A549 (cell line): ENCODE measurements at regions not wholly inside any gene's neighbourhood (a gene's known extent, or its start where the extent isn't known, plus 50 kb on each side); places are given as distances from the start of the nearest gene placed in this dataset.

Experiments used
- ATAC-seq, 2 experiments: fragments of 200-7000 bp in 1 of 2; fragments of >200 bp in 1 of 2; cut with Nextera tagmentation in 1 of 2; cut with Tn5 transposase in 1 of 2; 3 replicates each; pipeline versions ENCODE4 v1.8.0 to v1.9.1; 2018 to 2020; ENCODE audit warnings: mild to moderate bottlenecking in 1 of 2, moderate library complexity in 1 of 2
- CTCF ChIA-PET: fragments of 300-600 bp; sonication (Branson Sonifier 250); formaldehyde crosslinking; extraction: SDS; loops from one replicate; lab custom pipeline; 2021; ENCODE audit warnings: antibody characterized with exemption, inconsistent platforms; lab: Yijun Ruan, JAX
- POLR2A ChIA-PET: fragments of 350-600 bp; formaldehyde crosslinking; extraction: SDS; loops from one replicate; lab custom pipeline; 2021; ENCODE audit warnings: antibody characterized with exemption, inconsistent platforms; lab: Yijun Ruan, JAX
- DNase-seq, 2 experiments: peaks; one replicate each; pipeline versions ENCODE4 v3.0.0 to v3.0.0-alpha.2; 2011 to 2016; ENCODE audit warnings: low read depth in 1 of 2, low spot score in 1 of 2
- FAIRE-seq: peaks from 2 replicates; lab custom pipeline; 2011; peaks lifted over from hg19 to GRCh38; lab: Jason Lieb, UNC
- H3K27ac ChIP-seq, 2 experiments: fragments of >200 bp; sonication (Bioruptor Twin); formaldehyde crosslinking; 3 replicates each; pipeline ENCODE4 v1.5.1; 2016 to 2017
- H3K4me1 ChIP-seq: fragments of >200 bp; sonication (Bioruptor Twin); formaldehyde crosslinking; 3 replicates; pipeline ENCODE4 v1.6.1; 2016
- H3K4me2 ChIP-seq: fragments of >200 bp; sonication (Bioruptor Twin); formaldehyde crosslinking; 3 replicates; pipeline ENCODE4 v1.6.1; 2016
- H3K4me3 ChIP-seq: fragments of >200 bp; sonication (Bioruptor Twin); formaldehyde crosslinking; 3 replicates; pipeline ENCODE4 v1.5.1; 2016
- H3K9me3 ChIP-seq: fragments of >200 bp; sonication (Bioruptor Twin); formaldehyde crosslinking; 3 replicates; pipeline ENCODE4 v1.6.1; 2016
- BHLHE40 ChIP-seq: IDR thresholded peaks from 2 replicates; pipeline ENCODE4 v1.6.1; 2012; ENCODE audit warnings: low read depth, low read length, inconsistent platforms
- CBX8 ChIP-seq: fragments of 200-600 bp; sonication (generic); IDR thresholded peaks from 2 replicates; pipeline ENCODE4 v1.6.1; 2016
- CHD4 ChIP-seq: fragments of 200-600 bp; sonication (generic); IDR thresholded peaks from 2 replicates; pipeline ENCODE4 v1.6.1; 2016; ENCODE audit warnings: antibody characterized with exemption, mild to moderate bottlenecking, borderline replicate concordance
- ESRRA ChIP-seq: fragments of 150-350 bp; IDR thresholded peaks from 2 replicates; pipeline ENCODE4 v1.6.1; 2014; ENCODE audit warnings: mild to moderate bottlenecking, low read length, borderline replicate concordance
- FOSL2 ChIP-seq, 2 experiments: fragments of 450-650 bp in 1 of 2; fragments of >200 bp in 1 of 2; sonication (Bioruptor Twin) in 1 of 2; formaldehyde crosslinking; IDR thresholded peaks; 2 replicates each; pipeline versions ENCODE4 v1.5.0 to v1.6.1; 2016 to 2020; ENCODE audit warnings: mild to moderate bottlenecking in 1 of 2, moderate library complexity in 1 of 2
- FOXS1 ChIP-seq: fragments of 250-450 bp; sonication (Bioruptor Pico); IDR thresholded peaks from 2 replicates; pipeline ENCODE4 v1.5.0; 2020; ENCODE audit warnings: mild to moderate bottlenecking, moderate library complexity
- HEYL ChIP-seq: fragments of 250-450 bp; sonication (Bioruptor Pico); IDR thresholded peaks from 2 replicates; pipeline ENCODE4 v1.8.0; 2021; ENCODE audit warnings: mild to moderate bottlenecking, moderate library complexity
- HOXA7 ChIP-seq: fragments of 250-450 bp; sonication (Bioruptor Pico); IDR thresholded peaks from 2 replicates; pipeline ENCODE4 v1.5.0; 2020; ENCODE audit warnings: mild to moderate bottlenecking, moderate library complexity
- HOXB13 ChIP-seq: fragments of 250-450 bp; sonication (Bioruptor Pico); IDR thresholded peaks from 2 replicates; pipeline ENCODE4 v1.5.0; 2020; ENCODE audit warnings: low read depth, mild to moderate bottlenecking, moderate library complexity
- MAFK ChIP-seq: fragments of 450-650 bp; IDR thresholded peaks from 2 replicates; pipeline ENCODE4 v1.6.1; 2014; ENCODE audit not compliant: partially characterized antibody
- MAZ ChIP-seq: fragments of 150-350 bp; IDR thresholded peaks from 2 replicates; pipeline ENCODE4 v1.6.1; 2014; ENCODE audit warnings: antibody characterized with exemption, low read depth, low read length, borderline replicate concordance
- MYC ChIP-seq: IDR thresholded peaks from 2 replicates; pipeline ENCODE4 v1.6.1; 2012; ENCODE audit warnings: mild to moderate bottlenecking, inconsistent platforms, low read length, improper control_type of control experiment, borderline replicate concordance
- NFE2L2 ChIP-seq: fragments of 150-350 bp; conservative IDR thresholded peaks from 2 replicates; pipeline ENCODE4 v1.6.1; 2014; ENCODE audit warnings: low read length
- PHF8 ChIP-seq: fragments of 200-600 bp; sonication (generic); IDR thresholded peaks from 2 replicates; pipeline ENCODE4 v1.6.1; 2016; ENCODE audit warnings: low read depth, mild to moderate bottlenecking, antibody characterized with exemption, moderate library complexity, borderline replicate concordance
- RARB ChIP-seq: fragments of 250-450 bp; sonication (Bioruptor Pico); IDR thresholded peaks from 2 replicates; pipeline ENCODE4 v1.8.0; 2021; ENCODE audit warnings: mild to moderate bottlenecking, moderate library complexity
- RCOR1 ChIP-seq: fragments of 150-350 bp; IDR thresholded peaks from 2 replicates; pipeline ENCODE4 v1.6.1; 2014; ENCODE audit warnings: antibody characterized with exemption, low read length, low read depth
- RNF2 ChIP-seq: fragments of 200-600 bp; sonication (generic); IDR thresholded peaks from 2 replicates; pipeline ENCODE4 v1.6.1; 2016; ENCODE audit warnings: low read depth, mild to moderate bottlenecking, antibody characterized with exemption, moderate library complexity, borderline replicate concordance
- SREBF2 ChIP-seq: fragments of 450-650 bp; IDR thresholded peaks from 2 replicates; pipeline ENCODE4 v1.6.1; 2014; ENCODE audit warnings: mild to moderate bottlenecking, moderate library complexity
- ZFP36 ChIP-seq: fragments of 450-650 bp; IDR thresholded peaks from 2 replicates; pipeline ENCODE4 v1.6.1; 2014; ENCODE audit warnings: borderline replicate concordance; ENCODE audit not compliant: partially characterized antibody
- WGBS: methylation state at CpG from one replicate; pipeline ENCODE4 v1.1.6; 2017; ENCODE audit errors: missing lambda C conversion rate; 5-methylcytosine and 5-hydroxymethylcytosine counted together
- TF ChIP-seq, protein P1 (sequence below): fragments of 250-450 bp; sonication (Bioruptor Pico); IDR thresholded peaks from 2 replicates; pipeline ENCODE4 v1.5.0; 2021; ENCODE audit warnings: mild to moderate bottlenecking, moderate library complexity, borderline replicate concordance
- TF ChIP-seq, protein P2 (sequence below): IDR thresholded peaks from 2 replicates; pipeline ENCODE4 v1.6.1; 2012
- TF ChIP-seq, protein P3 (sequence below): fragments of 200-600 bp; sonication (generic); IDR thresholded peaks from 2 replicates; pipeline ENCODE4 v1.6.1; 2016; ENCODE audit warnings: antibody characterized with exemption, mild to moderate bottlenecking, moderate library complexity
- TF ChIP-seq, protein P4 (sequence below): IDR thresholded peaks from 2 replicates; pipeline ENCODE4 v1.6.1; 2012
- TF ChIP-seq, protein P5 (sequence below): fragments of >200 bp; sonication (Bioruptor Twin); formaldehyde crosslinking; IDR thresholded peaks from 2 replicates; pipeline ENCODE4 v1.6.1; 2016

DNA sequence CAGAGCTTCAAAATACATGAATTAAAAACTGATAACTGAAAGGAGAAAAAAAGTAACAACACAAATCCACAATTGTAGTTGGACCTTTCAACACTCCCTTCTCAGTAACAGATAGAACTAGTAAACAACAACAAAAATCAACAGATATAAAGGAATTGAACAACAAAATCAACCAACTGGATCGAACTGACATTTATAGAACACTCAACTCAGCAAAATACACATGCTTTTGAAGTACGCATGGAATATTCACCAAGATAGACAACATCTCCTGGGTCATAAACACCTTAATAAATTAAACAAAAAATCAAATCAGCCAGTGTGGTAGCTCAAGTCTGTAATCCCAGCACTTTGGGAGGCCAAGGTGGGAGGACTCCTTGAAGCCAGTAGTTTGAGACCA is 63.3 kb downstream of the ILRUN start:
- Histone ChIP-seq H3K27ac (no peak overlapping the region), H3K4me2 (no peak overlapping the region), H3K9me3 (no peaks in the 10 kb centered on the region), H3K4me3 (no peak overlapping the region), H3K4me1 (peaks cover 31% of the 10 kb centered on the region)
- ATAC-seq (no peak), DNase-seq (no peak), FAIRE-seq (no peak)
- POLR2A ChIA-PET = no interaction called here
- WGBS = 91% methylated on average over 2 of the region's 2 CpGs
- CTCF ChIA-PET = no interaction called here
- TF ChIP-seq CBX8 (no peak), NFE2L2 (no peak), MAFK (no peak), ESRRA (no peak), SREBF2 (no peak), RCOR1 (no peak), HEYL (CRISPR knock-in tag) (no peak), MYC (no peak), BHLHE40 (no peak), HOXA7 (CRISPR knock-in tag) (no peak), FOXS1 (CRISPR knock-in tag) (no peak)
- TF ChIP-seq, protein P1, sequence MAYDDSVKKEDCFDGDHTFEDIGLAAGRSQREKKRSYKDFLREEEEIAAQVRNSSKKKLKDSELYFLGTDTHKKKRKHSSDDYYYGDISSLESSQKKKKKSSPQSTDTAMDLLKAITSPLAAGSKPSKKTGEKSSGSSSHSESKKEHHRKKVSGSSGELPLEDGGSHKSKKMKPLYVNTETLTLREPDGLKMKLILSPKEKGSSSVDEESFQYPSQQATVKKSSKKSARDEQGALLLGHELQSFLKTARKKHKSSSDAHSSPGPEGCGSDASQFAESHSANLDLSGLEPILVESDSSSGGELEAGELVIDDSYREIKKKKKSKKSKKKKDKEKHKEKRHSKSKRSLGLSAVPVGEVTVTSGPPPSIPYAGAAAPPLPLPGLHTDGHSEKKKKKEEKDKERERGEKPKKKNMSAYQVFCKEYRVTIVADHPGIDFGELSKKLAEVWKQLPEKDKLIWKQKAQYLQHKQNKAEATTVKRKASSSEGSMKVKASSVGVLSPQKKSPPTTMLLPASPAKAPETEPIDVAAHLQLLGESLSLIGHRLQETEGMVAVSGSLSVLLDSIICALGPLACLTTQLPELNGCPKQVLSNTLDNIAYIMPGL = no peak

DNA sequence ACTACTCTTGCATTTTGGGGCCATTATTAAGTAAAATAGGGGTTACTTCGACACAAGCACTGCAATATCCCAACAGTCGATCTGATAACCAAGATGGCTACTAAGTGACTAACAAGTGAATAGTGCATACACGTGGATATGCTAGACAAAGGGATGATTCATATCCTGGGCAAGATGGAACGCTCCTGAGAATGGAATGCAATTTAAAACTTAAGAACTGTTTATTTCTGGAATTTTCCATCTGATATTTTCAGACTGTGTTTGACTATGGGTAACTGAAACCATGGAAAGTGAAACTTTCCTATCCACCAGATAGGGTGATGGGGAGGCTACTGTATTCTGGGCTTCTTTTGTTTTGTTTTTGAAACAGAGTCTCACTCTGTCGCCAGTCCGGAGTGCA is 66.5 kb downstream of the ILRUN start:
- no peak overlapping the region for H3K4me3 ChIP-seq
- FAIRE-seq = no peak
- POLR2A ChIA-PET = no interaction called here
- peaks cover 27% of the 10 kb centered on the region for H3K4me1 ChIP-seq
- CTCF ChIA-PET = no interaction called here
- peak overlapping the region; percentile 35 to 72; a peak in 5 of 6 replicates for H3K27ac ChIP-seq
- TF ChIP-seq, protein P2, sequence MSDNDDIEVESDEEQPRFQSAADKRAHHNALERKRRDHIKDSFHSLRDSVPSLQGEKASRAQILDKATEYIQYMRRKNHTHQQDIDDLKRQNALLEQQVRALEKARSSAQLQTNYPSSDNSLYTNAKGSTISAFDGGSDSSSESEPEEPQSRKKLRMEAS = peak; percentile 62
- TF ChIP-seq, protein P3, sequence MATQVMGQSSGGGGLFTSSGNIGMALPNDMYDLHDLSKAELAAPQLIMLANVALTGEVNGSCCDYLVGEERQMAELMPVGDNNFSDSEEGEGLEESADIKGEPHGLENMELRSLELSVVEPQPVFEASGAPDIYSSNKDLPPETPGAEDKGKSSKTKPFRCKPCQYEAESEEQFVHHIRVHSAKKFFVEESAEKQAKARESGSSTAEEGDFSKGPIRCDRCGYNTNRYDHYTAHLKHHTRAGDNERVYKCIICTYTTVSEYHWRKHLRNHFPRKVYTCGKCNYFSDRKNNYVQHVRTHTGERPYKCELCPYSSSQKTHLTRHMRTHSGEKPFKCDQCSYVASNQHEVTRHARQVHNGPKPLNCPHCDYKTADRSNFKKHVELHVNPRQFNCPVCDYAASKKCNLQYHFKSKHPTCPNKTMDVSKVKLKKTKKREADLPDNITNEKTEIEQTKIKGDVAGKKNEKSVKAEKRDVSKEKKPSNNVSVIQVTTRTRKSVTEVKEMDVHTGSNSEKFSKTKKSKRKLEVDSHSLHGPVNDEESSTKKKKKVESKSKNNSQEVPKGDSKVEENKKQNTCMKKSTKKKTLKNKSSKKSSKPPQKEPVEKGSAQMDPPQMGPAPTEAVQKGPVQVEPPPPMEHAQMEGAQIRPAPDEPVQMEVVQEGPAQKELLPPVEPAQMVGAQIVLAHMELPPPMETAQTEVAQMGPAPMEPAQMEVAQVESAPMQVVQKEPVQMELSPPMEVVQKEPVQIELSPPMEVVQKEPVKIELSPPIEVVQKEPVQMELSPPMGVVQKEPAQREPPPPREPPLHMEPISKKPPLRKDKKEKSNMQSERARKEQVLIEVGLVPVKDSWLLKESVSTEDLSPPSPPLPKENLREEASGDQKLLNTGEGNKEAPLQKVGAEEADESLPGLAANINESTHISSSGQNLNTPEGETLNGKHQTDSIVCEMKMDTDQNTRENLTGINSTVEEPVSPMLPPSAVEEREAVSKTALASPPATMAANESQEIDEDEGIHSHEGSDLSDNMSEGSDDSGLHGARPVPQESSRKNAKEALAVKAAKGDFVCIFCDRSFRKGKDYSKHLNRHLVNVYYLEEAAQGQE = no peak
- no peak for TF ChIP-seq PHF8
- TF ChIP-seq FOSL2 (IDR thresholded peaks at IDR 0.05) = no peak
- peak; percentile 68 for TF ChIP-seq FOSL2 (CRISPR knock-in tag; IDR thresholded peaks at IDR 0.05)
- TF ChIP-seq CHD4 = no peak
- H3K9me3 ChIP-seq = no peaks in the 10 kb centered on the region
- peak; percentile 19 to 76 for DNase-seq
- peak overlapping the region; percentile 39; the same call in 2 of the 3 replicates for H3K4me2 ChIP-seq
- WGBS = 48% methylated on average over 6 of the region's 6 CpGs
- ATAC-seq = peak; percentile 71 to 81; a peak in 5 of 6 replicates

DNA sequence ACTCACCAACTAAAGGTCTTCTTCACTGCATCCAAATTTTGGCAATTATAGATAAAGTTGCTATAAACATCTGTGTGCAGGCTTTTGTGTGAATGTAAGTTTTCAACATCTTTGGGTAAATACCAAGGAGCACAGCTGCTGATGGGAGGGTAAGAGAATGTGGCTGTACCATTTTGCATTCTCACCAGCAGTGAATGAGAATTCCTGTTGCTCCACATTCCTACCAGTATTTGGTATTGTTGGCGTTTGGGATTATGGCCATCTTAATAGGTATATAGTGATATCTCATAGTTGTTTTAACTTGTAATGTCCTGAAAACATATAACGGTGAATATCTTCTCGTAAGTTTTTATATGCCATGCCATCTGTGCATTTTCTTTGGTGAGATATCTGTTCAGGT is 69.3 kb downstream of the ILRUN start:
- 94% methylated on average over 3 of the region's 3 CpGs for WGBS
- Histone ChIP-seq H3K9me3 (no peaks in the 10 kb centered on the region), H3K4me2 (no peak overlapping the region), H3K4me1 (peaks cover 25% of the 10 kb centered on the region), H3K27ac (no peak overlapping the region), H3K4me3 (no peak overlapping the region)
- POLR2A ChIA-PET = no interaction called here
- no peak for FAIRE-seq
- no peak for DNase-seq
- ATAC-seq = no peak
- no peak for TF ChIP-seq FOSL2 (IDR thresholded peaks at IDR 0.05)
- no peak for TF ChIP-seq FOSL2 (CRISPR knock-in tag; IDR thresholded peaks at IDR 0.05)
- TF ChIP-seq RNF2 = no peak
- no peak for TF ChIP-seq BHLHE40
- TF ChIP-seq MAZ = no peak
- TF ChIP-seq, protein P4, sequence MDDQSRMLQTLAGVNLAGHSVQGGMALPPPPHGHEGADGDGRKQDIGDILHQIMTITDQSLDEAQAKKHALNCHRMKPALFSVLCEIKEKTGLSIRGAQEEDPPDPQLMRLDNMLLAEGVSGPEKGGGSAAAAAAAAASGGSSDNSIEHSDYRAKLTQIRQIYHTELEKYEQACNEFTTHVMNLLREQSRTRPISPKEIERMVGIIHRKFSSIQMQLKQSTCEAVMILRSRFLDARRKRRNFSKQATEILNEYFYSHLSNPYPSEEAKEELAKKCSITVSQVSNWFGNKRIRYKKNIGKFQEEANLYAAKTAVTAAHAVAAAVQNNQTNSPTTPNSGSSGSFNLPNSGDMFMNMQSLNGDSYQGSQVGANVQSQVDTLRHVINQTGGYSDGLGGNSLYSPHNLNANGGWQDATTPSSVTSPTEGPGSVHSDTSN = no peak
- TF ChIP-seq HOXB13 = no peak
- no peak for TF ChIP-seq ZFP36
- no peak for TF ChIP-seq NFE2L2
- no peak for TF ChIP-seq ESRRA
- TF ChIP-seq, protein P5, sequence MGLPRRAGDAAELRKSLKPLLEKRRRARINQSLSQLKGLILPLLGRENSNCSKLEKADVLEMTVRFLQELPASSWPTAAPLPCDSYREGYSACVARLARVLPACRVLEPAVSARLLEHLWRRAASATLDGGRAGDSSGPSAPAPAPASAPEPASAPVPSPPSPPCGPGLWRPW = no peak
- no peak for TF ChIP-seq RARB (CRISPR knock-in tag)
- TF ChIP-seq, all 56 proteins: peak for 0
- CTCF ChIA-PET = no interaction called here
